Activated T-cell treated with anti-CD3 and anti-CD28 coated beads, Interleukin-2, amount 50 U/mL, for 72 hours (primary cell): ENCODE measurements at regions not wholly inside any gene's neighbourhood (a gene's known extent, or its start where the extent isn't known, plus 50 kb on each side); places are given as distances from the start of the nearest gene placed in this dataset.

Experiments
- ATAC-seq, 2 donors: fragments of 150-1000 bp; cut with Tn5 transposase; replicated peaks in 1 of 2; 2 replicates each; pipeline ENCODE4 v1.10.0; 2021; ENCODE audit warnings: moderate library complexity in 2 of 2, mild to moderate bottlenecking in 1 of 2
- DNase-seq, 2 donors: peaks; one replicate each; pipeline ENCODE4 v3.0.0; 2021 to 2022; ENCODE audit warnings: mixed read lengths in 1 of 2
- H3K27ac Mint-ChIP-seq: one replicate; pipeline ENCODE4 v1.8.0; 2022; ENCODE audit warnings: mild to moderate bottlenecking, moderate library complexity, mixed read lengths
- H3K27me3 Mint-ChIP-seq: one replicate; pipeline ENCODE4 v1.8.0; 2022; ENCODE audit warnings: low read depth, mixed read lengths
- H3K36me3 Mint-ChIP-seq, 2 donors: one replicate each; pipeline ENCODE4 v1.8.0; 2022; ENCODE audit warnings: mixed read lengths in 2 of 2, mild to moderate bottlenecking in 1 of 2; ENCODE audit not compliant: insufficient read depth in 2 of 2
- H3K4me1 Mint-ChIP-seq: one replicate; pipeline ENCODE4 v1.8.0; 2022; ENCODE audit warnings: low read depth, mixed read lengths
- H3K4me3 Mint-ChIP-seq, 2 donors: one replicate each; pipeline ENCODE4 v1.8.0; 2022; ENCODE audit warnings: mild to moderate bottlenecking in 2 of 2, mixed read lengths in 2 of 2, moderate library complexity in 2 of 2
- H3K9me3 Mint-ChIP-seq, 2 donors: one replicate each; pipeline ENCODE4 v1.8.0; 2022; ENCODE audit warnings: mixed read lengths in 2 of 2

DNA sequence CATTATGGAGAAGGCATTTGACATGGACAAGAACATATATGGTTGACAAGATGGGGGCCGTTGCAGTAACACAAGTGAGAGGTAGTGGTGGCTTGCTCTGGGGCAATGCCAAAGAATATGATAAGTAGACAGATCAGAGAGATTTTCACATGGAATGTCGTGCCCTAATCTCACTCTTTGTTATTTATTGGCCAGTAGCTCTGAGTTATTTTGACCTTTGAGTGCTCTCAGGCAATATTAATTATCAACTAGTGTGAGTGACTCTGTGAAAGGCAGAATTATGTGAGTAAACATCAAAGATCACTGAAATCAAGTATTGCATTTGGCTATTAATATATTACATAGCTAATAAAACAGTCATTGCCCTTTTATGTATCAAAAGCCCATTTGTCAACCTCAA, 164.9 kb upstream of the ADAMTS9 start:
- no peak overlapping the region for H3K27ac Mint-ChIP-seq
- no peaks in the 10 kb centered on the region for H3K27me3 Mint-ChIP-seq
- no peaks in the 10 kb centered on the region for H3K36me3 Mint-ChIP-seq
- DNase-seq (no peak), ATAC-seq (no peak)
- H3K4me3 Mint-ChIP-seq, result no peak overlapping the region
- no peaks in the 10 kb centered on the region for H3K4me1 Mint-ChIP-seq
- no peaks in the 10 kb centered on the region for H3K9me3 Mint-ChIP-seq

DNA sequence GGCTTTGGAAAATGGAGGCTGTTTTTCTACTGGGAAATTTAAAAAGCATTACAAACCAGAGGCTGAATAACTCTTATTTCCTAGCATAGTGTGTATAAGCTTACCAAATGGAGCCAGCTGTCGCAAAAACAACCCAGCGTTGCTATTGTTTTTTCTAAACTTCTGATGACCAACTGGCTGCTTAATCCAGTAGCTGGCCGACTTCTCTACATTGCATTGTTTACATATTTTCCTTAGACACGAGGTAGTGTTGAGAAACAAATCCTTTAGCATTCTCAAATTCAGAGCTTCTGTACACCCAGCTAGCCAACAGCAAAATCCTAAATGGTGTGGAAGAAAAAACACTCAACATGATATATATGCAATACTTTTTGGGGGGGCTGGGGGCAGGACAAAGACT, 161.0 kb upstream of the ADAMTS9 start:
- Mint-ChIP-seq H3K4me3 (no peak overlapping the region), H3K36me3 (no peaks in the 10 kb centered on the region), H3K4me1 (no peaks in the 10 kb centered on the region), H3K9me3 (peaks cover 4 to 7% of the 10 kb centered on the region in 2 donors), H3K27me3 (no peaks in the 10 kb centered on the region), H3K27ac (no peak overlapping the region)
- ATAC-seq, result no peak
- no peak for DNase-seq

DNA sequence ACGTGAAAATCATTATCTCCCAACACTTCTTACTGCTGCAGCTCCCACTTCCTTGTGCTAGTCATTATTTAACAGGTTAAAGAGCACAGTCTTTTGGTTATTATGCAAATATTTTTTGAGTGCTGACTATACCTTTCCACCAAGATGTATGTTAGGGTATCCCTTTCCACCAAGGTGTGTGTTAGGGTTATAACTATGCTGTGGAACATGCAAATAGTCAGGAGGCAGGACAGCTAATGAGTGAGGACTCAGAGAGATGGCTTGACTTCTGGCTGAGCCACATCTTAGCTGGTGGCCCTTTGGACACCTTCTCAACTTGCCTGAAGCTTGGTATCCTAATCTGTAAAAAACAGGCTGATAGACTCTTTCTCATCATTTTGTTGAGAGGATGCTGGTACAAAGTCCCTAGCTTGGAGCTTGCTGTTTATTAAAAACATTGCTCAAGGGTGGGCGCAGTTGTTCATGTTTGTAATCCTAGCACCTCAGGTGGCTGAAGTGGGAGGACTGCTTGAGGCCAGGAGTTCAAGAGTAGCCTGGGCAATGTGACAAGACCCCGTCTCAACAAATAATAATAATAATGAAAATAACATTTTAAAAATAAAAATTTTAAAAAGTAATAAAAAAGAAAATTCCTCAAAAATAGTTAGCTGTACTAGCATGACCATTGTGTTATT, 160.5 kb upstream of the ADAMTS9 start:
- H3K27ac Mint-ChIP-seq, result no peak overlapping the region
- H3K4me3 Mint-ChIP-seq, result no peak overlapping the region
- peaks cover 4 to 7% of the 10 kb centered on the region in 2 donors for H3K9me3 Mint-ChIP-seq
- H3K27me3 Mint-ChIP-seq, result no peaks in the 10 kb centered on the region
- H3K36me3 Mint-ChIP-seq, result no peaks in the 10 kb centered on the region
- no peaks in the 10 kb centered on the region for H3K4me1 Mint-ChIP-seq
- ATAC-seq, result no peak
- no peak for DNase-seq

GRCh38 chr3:64844558-64844957, 156.8 kb upstream of the ADAMTS9 start:
- Mint-ChIP-seq H3K27me3 (no peaks in the 10 kb centered on the region), H3K4me1 (no peaks in the 10 kb centered on the region), H3K36me3 (no peaks in the 10 kb centered on the region), H3K4me3 (no peak overlapping the region), H3K9me3 (peaks cover 4 to 7% of the 10 kb centered on the region in 2 donors), H3K27ac (no peak overlapping the region)
- ATAC-seq, result no peak
- DNase-seq, result no peak

DNA sequence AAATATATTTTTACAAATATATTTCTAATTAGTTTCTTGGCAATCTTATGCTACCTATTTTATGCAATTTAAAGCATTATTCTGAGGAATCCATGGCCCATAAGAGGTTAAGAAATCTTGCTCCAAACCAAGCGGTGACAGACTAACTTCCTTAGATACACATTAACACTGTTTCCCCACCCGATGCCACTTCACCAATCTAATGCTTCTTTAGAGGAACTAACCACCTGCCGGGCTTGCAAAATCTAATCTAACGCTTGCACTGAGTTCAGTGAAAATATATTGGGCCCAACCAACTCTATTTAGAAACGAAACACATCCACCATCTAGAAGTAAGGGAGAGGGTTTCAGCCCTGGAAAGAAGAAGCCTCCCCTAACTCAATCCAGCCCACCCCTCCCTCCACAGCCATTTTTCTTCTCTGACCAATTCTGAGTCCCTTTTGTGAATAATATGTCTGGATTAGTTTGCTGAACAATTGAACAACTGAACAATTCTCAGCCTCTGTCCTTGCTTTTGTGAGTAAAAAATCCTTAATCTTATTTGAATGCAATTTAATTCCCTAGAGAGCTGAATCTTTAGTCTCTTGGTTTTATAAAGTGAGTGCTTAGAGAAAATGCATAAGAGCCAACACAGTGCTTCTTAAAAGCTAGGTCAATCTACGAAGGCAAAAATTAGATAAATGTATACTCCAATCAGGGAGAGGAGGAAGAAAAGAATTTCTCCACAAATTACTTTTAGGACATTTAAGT, 150.4 kb upstream of the ADAMTS9 start:
- ATAC-seq (no peak), DNase-seq (no peak)
- H3K4me3 Mint-ChIP-seq, result no peak overlapping the region
- no peaks in the 10 kb centered on the region for H3K27me3 Mint-ChIP-seq
- no peaks in the 10 kb centered on the region for H3K4me1 Mint-ChIP-seq
- no peaks in the 10 kb centered on the region for H3K36me3 Mint-ChIP-seq
- H3K27ac Mint-ChIP-seq, result no peak overlapping the region
- H3K9me3 Mint-ChIP-seq, result peaks cover 0 to 1% of the 10 kb centered on the region in 2 donors

DNA sequence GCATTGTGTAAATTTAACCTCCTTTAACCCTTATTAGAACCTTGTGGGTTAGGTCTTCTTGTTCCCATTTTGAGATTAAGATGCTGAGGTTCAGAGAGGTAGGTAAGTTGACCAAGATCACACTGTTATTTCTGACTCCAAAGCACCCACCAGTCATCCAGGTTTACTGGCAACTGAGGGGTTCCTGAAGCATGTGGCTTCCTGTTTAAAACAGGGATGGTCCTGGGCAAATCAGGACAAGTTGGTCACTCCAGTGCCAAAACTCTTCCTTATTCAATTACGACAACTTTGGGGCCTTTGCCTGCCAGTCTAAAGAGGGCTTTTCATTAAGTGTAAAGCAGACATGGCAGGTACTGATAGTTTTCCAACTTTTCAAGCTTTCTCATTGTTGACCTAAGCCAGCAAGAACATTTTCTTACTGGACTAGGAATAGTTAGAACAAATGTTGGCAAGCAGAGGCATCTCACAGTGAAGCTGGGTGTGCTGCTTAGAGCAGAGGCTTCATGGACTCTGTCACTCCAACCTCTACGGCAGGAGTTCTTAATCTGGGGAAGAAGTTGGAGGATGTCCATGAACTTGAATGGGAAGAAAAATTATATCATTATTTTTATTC, 149.4 kb upstream of the ADAMTS9 start:
- H3K27me3 Mint-ChIP-seq, result no peaks in the 10 kb centered on the region
- no peak overlapping the region for H3K4me3 Mint-ChIP-seq
- H3K4me1 Mint-ChIP-seq, result no peaks in the 10 kb centered on the region
- no peaks in the 10 kb centered on the region for H3K36me3 Mint-ChIP-seq
- H3K27ac Mint-ChIP-seq, result no peak overlapping the region
- ATAC-seq (no peak), DNase-seq (no peak)
- H3K9me3 Mint-ChIP-seq, result peaks cover 0 to 1% of the 10 kb centered on the region in 2 donors

DNA sequence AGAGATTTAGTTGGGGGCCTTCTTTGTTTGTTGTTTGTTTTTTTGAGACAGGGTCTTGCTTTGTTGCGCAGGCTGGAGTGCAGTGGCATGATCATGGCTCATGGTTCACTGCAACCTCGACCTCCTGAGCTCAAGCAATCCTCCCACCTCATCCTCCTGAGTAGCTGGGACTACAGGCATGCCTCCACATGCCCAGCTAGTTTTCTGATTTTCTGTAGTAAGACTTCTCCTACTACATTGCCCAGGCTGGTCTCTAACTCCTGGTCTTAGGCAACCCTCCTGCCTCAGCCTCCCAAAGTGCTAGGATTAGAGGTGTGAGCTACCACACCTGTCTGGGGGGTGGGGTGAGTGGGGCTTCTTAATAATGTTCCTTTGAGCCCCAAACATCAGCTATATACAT, 148.3 kb upstream of the ADAMTS9 start:
- Mint-ChIP-seq H3K4me3 (no peak overlapping the region), H3K27me3 (no peaks in the 10 kb centered on the region), H3K36me3 (no peaks in the 10 kb centered on the region), H3K9me3 (peaks cover 0 to 1% of the 10 kb centered on the region in 2 donors), H3K4me1 (no peaks in the 10 kb centered on the region), H3K27ac (no peak overlapping the region)
- no peak for ATAC-seq
- DNase-seq, result no peak

DNA sequence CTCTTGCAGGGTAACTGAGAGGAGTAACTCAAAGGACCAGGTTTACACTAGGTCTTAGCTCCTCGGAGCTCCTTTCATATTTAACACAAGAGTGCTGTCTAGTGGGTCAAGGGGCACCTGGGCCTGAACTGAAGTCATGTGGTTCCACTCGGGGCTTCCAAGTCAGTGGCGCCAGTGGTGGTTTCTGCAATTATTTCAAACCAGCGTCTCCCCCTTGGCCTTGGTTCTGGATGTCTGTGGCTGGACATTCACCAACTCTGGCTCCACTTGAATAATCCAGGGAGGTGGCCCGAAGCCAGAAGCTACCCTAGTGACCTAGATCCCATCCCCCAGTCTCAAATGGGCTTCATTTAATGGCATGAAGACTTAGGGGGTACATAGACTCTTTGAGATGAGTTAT, 144.3 kb upstream of the ADAMTS9 start:
- no peak for ATAC-seq
- H3K4me1 Mint-ChIP-seq, result no peaks in the 10 kb centered on the region
- no peak overlapping the region for H3K4me3 Mint-ChIP-seq
- H3K27ac Mint-ChIP-seq, result no peak overlapping the region
- H3K36me3 Mint-ChIP-seq, result no peaks in the 10 kb centered on the region
- H3K9me3 Mint-ChIP-seq, result peaks cover 0 to 1% of the 10 kb centered on the region in 2 donors
- no peak for DNase-seq
- H3K27me3 Mint-ChIP-seq, result no peaks in the 10 kb centered on the region

- ATAC-seq (no peak), DNase-seq (no peak)
- Mint-ChIP-seq H3K36me3 (no peaks in the 10 kb centered on the region), H3K27ac (no peak overlapping the region), H3K27me3 (no peaks in the 10 kb centered on the region), H3K4me1 (no peaks in the 10 kb centered on the region), H3K9me3 (peaks cover 0 to 1% of the 10 kb centered on the region in 2 donors), H3K4me3 (no peak overlapping the region)
Measured at GRCh38 chr3:64830681-64831080, 142.9 kb upstream of the ADAMTS9 start.

DNA sequence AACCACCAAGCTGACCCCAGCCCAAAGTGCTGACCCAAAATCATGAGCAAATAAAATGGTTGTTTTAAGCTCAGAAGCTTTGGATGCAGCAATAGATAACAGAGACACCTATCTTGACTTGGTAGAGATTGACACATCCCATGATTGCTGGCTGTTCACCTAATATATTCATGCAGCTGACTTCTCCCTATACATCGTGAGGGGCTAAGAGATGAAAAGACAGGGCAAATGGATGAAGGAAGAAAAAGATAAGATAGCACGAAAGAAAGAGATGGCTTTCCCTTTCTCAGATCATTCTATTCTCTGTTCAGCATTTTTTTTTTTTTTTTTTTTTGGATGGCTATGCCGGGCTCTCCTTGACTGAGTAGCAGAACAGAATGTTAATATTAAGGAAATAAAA, 141.5 kb upstream of the ADAMTS9 start:
- Mint-ChIP-seq H3K4me3 (no peak overlapping the region), H3K9me3 (peaks cover 0 to 1% of the 10 kb centered on the region in 2 donors), H3K4me1 (no peaks in the 10 kb centered on the region), H3K36me3 (no peaks in the 10 kb centered on the region), H3K27me3 (no peaks in the 10 kb centered on the region), H3K27ac (no peak overlapping the region)
- ATAC-seq (no peak), DNase-seq (no peak)

DNA sequence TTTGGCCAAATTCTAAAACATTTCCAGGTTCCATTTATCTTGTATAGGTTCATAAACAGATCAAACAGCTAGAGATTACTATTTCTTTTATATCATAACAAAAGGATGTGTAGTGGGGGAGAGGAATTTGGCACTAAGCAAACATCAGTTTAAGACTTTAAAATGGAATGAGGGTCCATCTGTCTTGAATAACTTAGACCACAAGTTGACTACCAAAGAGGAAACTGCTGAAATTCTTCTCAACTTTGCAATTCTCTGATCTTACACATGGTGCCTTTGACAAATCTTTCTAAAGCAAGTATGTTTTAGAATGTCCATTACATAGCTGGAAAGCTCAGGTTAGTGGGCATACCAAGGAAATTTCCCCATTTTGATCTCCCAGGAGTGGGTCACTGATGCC, 140.5 kb upstream of the ADAMTS9 start:
- no peaks in the 10 kb centered on the region for H3K36me3 Mint-ChIP-seq
- no peak overlapping the region for H3K4me3 Mint-ChIP-seq

DNA sequence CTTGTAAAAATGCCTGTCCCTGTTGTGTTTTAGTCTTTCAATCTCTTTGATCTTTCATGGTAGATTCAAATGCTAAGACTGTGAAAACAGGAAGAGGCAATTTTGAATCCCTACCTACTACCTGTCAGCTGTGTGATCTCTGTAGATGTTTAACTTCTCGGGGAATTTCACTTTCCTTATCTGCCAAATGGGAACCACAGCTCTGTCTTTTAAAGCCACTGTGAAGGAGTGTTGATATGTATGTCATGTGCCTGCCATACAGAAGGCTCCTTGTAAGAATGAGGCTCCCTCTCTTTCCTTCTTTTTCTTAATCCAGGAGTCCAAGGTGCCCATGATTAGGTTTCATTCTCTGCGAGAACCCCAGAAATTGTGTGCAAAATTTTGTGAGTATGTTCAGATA, 139.6 kb upstream of the ADAMTS9 start:
- Mint-ChIP-seq H3K4me1 (no peaks in the 10 kb centered on the region), H3K27ac (no peak overlapping the region), H3K27me3 (no peaks in the 10 kb centered on the region), H3K9me3 (peaks cover 0 to 5% of the 10 kb centered on the region in 2 donors), H3K4me3 (no peak overlapping the region), H3K36me3 (no peaks in the 10 kb centered on the region)
- DNase-seq (no peak), ATAC-seq (no peak)

More for the DNA sequence above, 140.5 kb upstream of the ADAMTS9 start:
- Mint-ChIP-seq H3K9me3 (peaks cover 0 to 1% of the 10 kb centered on the region in 2 donors), H3K4me1 (no peaks in the 10 kb centered on the region), H3K27ac (no peak overlapping the region), H3K27me3 (no peaks in the 10 kb centered on the region)
- no peak for DNase-seq
- no peak for ATAC-seq

GRCh38 chr3:64827019-64827418, 139.2 kb upstream of the ADAMTS9 start:
- Mint-ChIP-seq H3K4me1 (no peaks in the 10 kb centered on the region), H3K9me3 (peaks cover 0 to 5% of the 10 kb centered on the region in 2 donors), H3K27ac (no peak overlapping the region), H3K4me3 (no peak overlapping the region), H3K27me3 (no peaks in the 10 kb centered on the region), H3K36me3 (no peaks in the 10 kb centered on the region)
- DNase-seq (no peak), ATAC-seq (no peak)
